ENCODE measurements at regions not wholly inside any gene's neighbourhood (a gene's known extent, or its start where the extent isn't known, plus 50 kb on each side); places are given as distances from the start of the nearest gene placed in this dataset.
"Not testable (repeated sequence)": the region's sequence is repeated elsewhere in the genome, so short reads cannot be mapped to it uniquely, and the experiment has no call there.

- Histone ChIP-seq H3K36me3 (no peaks in the 10 kb centered on the region), H3K27me3 (no peaks in the 10 kb centered on the region), H3K4me3 (no peak overlapping the region), H3K9me3 (no peaks in the 10 kb centered on the region), H3K27ac (no peak overlapping the region), H3K4me1 (no peaks in the 10 kb centered on the region)
- ATAC-seq (no peak), DNase-seq (no peak)
- intact Hi-C loops (cut with DNase I) = no loop called here
- no peak for TF ChIP-seq CTCF (IDR thresholded peaks at IDR 0.05)
Measured at GRCh38 chr9:30039712-30040111, 2344.7 kb upstream of the ACO1 start.

GRCh38 chr9:30048396-30048795, 2336.0 kb upstream of the ACO1 start:
- intact Hi-C loops (cut with DNase I) = no loop called here
- H3K27me3 ChIP-seq = no peaks in the 10 kb centered on the region
- H3K4me1 ChIP-seq = no peaks in the 10 kb centered on the region
- no peak for TF ChIP-seq CTCF (IDR thresholded peaks at IDR 0.05)
- H3K4me3 ChIP-seq = no peak overlapping the region
- DNase-seq (no peak), ATAC-seq (no peak)
- H3K9me3 ChIP-seq = no peaks in the 10 kb centered on the region
- H3K27ac ChIP-seq = no peak overlapping the region
- no peaks in the 10 kb centered on the region for H3K36me3 ChIP-seq

GRCh38 chr9:30058463-30058862, 2326.0 kb upstream of the ACO1 start:
- H3K27ac ChIP-seq = no peak overlapping the region
- DNase-seq = no peak
- no peaks in the 10 kb centered on the region for H3K36me3 ChIP-seq
- no peaks in the 10 kb centered on the region for H3K4me1 ChIP-seq
- TF ChIP-seq CTCF (IDR thresholded peaks at IDR 0.05) = no peak
- H3K4me3 ChIP-seq = no peak overlapping the region
- intact Hi-C loops (cut with DNase I) = no loop called here
- no peak for ATAC-seq
- no peaks in the 10 kb centered on the region for H3K27me3 ChIP-seq
- H3K9me3 ChIP-seq = no peaks in the 10 kb centered on the region

- H3K27me3 ChIP-seq = no peaks in the 10 kb centered on the region
- ATAC-seq (no peak), DNase-seq (no peak)
- no peak overlapping the region for H3K27ac ChIP-seq
- no peaks in the 10 kb centered on the region for H3K36me3 ChIP-seq
- no peak for TF ChIP-seq CTCF (IDR thresholded peaks at IDR 0.05)
- intact Hi-C loops (cut with DNase I) = no loop called here
- H3K4me3 ChIP-seq = no peak overlapping the region
- no peaks in the 10 kb centered on the region for H3K4me1 ChIP-seq
- H3K9me3 ChIP-seq = no peaks in the 10 kb centered on the region
Measured at GRCh38 chr9:30060976-30061375, 2323.5 kb upstream of the ACO1 start.

- Histone ChIP-seq H3K27ac (no peak overlapping the region), H3K36me3 (no peaks in the 10 kb centered on the region), H3K9me3 (no peaks in the 10 kb centered on the region), H3K4me3 (no peak overlapping the region), H3K27me3 (no peaks in the 10 kb centered on the region), H3K4me1 (no peaks in the 10 kb centered on the region)
- no peak for TF ChIP-seq CTCF (IDR thresholded peaks at IDR 0.05)
- DNase-seq = no peak
- intact Hi-C loops (cut with DNase I) = no loop called here
- no peak for ATAC-seq
Measured at GRCh38 chr9:30065888-30066287, 2318.6 kb upstream of the ACO1 start.

- H3K9me3 ChIP-seq; H3K4me3 ChIP-seq; DNase-seq; H3K27ac ChIP-seq; H3K27me3 ChIP-seq; intact Hi-C loops (cut with DNase I); ATAC-seq; H3K36me3 ChIP-seq; H3K4me1 ChIP-seq: not testable (repeated sequence)
Measured at GRCh38 chr9:30069236-30069635, 2315.2 kb upstream of the ACO1 start.
